PC-9 (cell line): ENCODE measurements at regions not wholly inside any gene's neighbourhood (a gene's known extent, or its start where the extent isn't known, plus 50 kb on each side); places are given as distances from the start of the nearest gene placed in this dataset.

Experiments
- BruUV-seq: library from RNA; stranded (reverse); fragments of 400-500 nt; replicated peaks from 2 replicates; lab custom pipeline; 2021; lab: Mats Ljungman, UMichigan
- CTCF ChIA-PET: fragments of 300-600 bp; sonication (Branson Sonifier 250); formaldehyde crosslinking; loops from one replicate; lab custom pipeline; 2022; ENCODE audit warnings: antibody characterized with exemption; lab: Charles Lee
- POLR2A ChIA-PET: fragments of 300-600 bp; sonication (Branson Sonifier 250); formaldehyde crosslinking; loops from one replicate; lab custom pipeline; 2022; ENCODE audit warnings: antibody characterized with exemption; ENCODE audit not compliant: unreplicated experiment; lab: Charles Lee
- DNase-seq, 2 experiments: peaks; one replicate each; pipeline versions ENCODE4 v3.0.0 to v3.0.0-alpha.2; 2015 to 2022; ENCODE audit warnings: mixed read lengths in 1 of 2
- H2AFZ ChIP-seq: fragments of 200-600 bp; sonication (generic); 2 replicates; pipeline ENCODE4 v1.8.1; 2017; ENCODE audit warnings: antibody characterized with exemption
- H3F3A ChIP-seq: fragments of 200-600 bp; sonication (generic); 2 replicates; pipeline ENCODE4 v1.8.1; 2017; ENCODE audit warnings: antibody characterized with exemption, mild to moderate bottlenecking, low read depth; ENCODE audit not compliant: insufficient read depth
- H3K27ac ChIP-seq: fragments of 200-600 bp; sonication (generic); 2 replicates; pipeline ENCODE4 v1.6.1; 2016; ENCODE audit warnings: mixed run types
- H3K27me3 ChIP-seq: fragments of 200-600 bp; sonication (generic); 2 replicates; pipeline ENCODE4 v1.6.1; 2016; ENCODE audit warnings: low read depth, mixed run types; ENCODE audit not compliant: insufficient read depth
- H3K36me3 ChIP-seq: fragments of 200-600 bp; sonication (generic); 2 replicates; pipeline ENCODE4 v1.6.1; 2016; ENCODE audit warnings: low read depth, mixed run types
- H3K4me1 ChIP-seq: fragments of 200-600 bp; sonication (generic); replicated peaks from 2 replicates; pipeline ENCODE4 v1.6.1; 2016; ENCODE audit warnings: mixed run types; ENCODE audit not compliant: insufficient read depth
- H3K4me2 ChIP-seq: fragments of 200-600 bp; sonication (generic); 2 replicates; pipeline ENCODE4 v1.6.1; 2017; ENCODE audit warnings: mixed run types
- H3K4me3 ChIP-seq: fragments of 200-600 bp; sonication (generic); 2 replicates; pipeline ENCODE4 v1.6.1; 2016; ENCODE audit warnings: mixed run types
- H3K79me2 ChIP-seq: fragments of 200-600 bp; sonication (generic); 2 replicates; pipeline ENCODE4 v1.6.1; 2017; ENCODE audit warnings: low read depth, mixed run types
- H3K9me2 ChIP-seq: fragments of 200-600 bp; sonication (generic); 2 replicates; pipeline ENCODE4 v1.8.1; 2017; ENCODE audit warnings: mild to moderate bottlenecking; ENCODE audit not compliant: insufficient read depth
- H3K9me3 ChIP-seq: fragments of 200-600 bp; sonication (generic); 2 replicates; pipeline ENCODE4 v1.8.1; 2016; ENCODE audit warnings: low read depth; ENCODE audit not compliant: insufficient read depth
- H4K20me1 ChIP-seq: fragments of 200-600 bp; sonication (generic); 2 replicates; pipeline ENCODE4 v1.8.1; 2017; ENCODE audit not compliant: insufficient read depth
- EZH2 ChIP-seq: fragments of 200-600 bp; sonication (generic); IDR thresholded peaks from 2 replicates; pipeline ENCODE4 v1.8.0; 2017; ENCODE audit warnings: antibody characterized with exemption, low read depth
- intact Hi-C: fragments of 100-400 bp; cut with micrococcal nuclease; formaldehyde crosslinking; loops from one replicate; pipeline ENCODE4 v1.10.0; 2022; ENCODE audit not compliant: unreplicated experiment
- TF ChIP-seq, protein P1 (sequence below): fragments of 200-600 bp; sonication (generic); conservative IDR thresholded peaks from 2 replicates; pipeline ENCODE4 v1.6.1; 2017; ENCODE audit warnings: mixed run types, antibody characterized with exemption, mild to moderate bottlenecking, moderate library complexity

DNA sequence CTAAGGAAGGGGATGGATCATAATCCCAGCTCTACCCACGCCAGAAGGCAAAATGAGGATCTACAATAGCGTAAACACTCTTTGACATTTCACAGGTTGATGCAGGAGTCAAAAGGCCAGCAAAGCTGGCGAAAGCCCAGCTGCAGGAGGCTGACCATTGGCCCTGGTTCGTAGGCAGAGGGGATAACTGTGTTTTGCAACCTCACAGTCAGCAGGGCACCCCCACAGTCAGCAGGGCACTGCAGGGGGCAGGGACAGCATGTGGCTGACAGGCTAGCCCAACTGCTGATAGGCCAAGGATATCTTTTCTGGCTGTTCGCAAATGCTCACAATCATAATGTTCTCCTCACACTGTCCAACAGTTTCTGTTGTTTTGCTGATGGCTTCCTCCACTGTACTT is 372.7 kb downstream of the BUD13 start:
- 0 out of 2 replicates have a peak, but pooled peaks cover 3% of the 10 kb centered on the region for H3K9me2 ChIP-seq
- H3K79me2 ChIP-seq, result no peaks in the 10 kb centered on the region
- H3K4me1 ChIP-seq, result no peaks in the 10 kb centered on the region
- no peak for TF ChIP-seq EZH2
- TF ChIP-seq, protein P1, sequence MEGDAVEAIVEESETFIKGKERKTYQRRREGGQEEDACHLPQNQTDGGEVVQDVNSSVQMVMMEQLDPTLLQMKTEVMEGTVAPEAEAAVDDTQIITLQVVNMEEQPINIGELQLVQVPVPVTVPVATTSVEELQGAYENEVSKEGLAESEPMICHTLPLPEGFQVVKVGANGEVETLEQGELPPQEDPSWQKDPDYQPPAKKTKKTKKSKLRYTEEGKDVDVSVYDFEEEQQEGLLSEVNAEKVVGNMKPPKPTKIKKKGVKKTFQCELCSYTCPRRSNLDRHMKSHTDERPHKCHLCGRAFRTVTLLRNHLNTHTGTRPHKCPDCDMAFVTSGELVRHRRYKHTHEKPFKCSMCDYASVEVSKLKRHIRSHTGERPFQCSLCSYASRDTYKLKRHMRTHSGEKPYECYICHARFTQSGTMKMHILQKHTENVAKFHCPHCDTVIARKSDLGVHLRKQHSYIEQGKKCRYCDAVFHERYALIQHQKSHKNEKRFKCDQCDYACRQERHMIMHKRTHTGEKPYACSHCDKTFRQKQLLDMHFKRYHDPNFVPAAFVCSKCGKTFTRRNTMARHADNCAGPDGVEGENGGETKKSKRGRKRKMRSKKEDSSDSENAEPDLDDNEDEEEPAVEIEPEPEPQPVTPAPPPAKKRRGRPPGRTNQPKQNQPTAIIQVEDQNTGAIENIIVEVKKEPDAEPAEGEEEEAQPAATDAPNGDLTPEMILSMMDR, result no peak
- BruUV-seq, result no TSS peak
- H4K20me1 ChIP-seq, result 0 out of 2 replicates have a peak, but pooled peaks cover 4% of the 10 kb centered on the region
- no peak overlapping the region for H3K4me3 ChIP-seq
- no peak overlapping the region for H3K4me2 ChIP-seq
- H3K36me3 ChIP-seq, result no peaks in the 10 kb centered on the region
- H2AFZ ChIP-seq, result no peak overlapping the region
- CTCF ChIA-PET, result no interaction called here
- H3F3A ChIP-seq, result no peaks in the 10 kb centered on the region
- intact Hi-C loops, result no loop called here
- DNase-seq, result no peak
- POLR2A ChIA-PET, result no interaction called here
- peaks cover 32% of the 10 kb centered on the region; the same call in 1 of the 2 replicates for H3K27me3 ChIP-seq
- no peaks in the 10 kb centered on the region for H3K9me3 ChIP-seq
- no peak overlapping the region for H3K27ac ChIP-seq

DNA sequence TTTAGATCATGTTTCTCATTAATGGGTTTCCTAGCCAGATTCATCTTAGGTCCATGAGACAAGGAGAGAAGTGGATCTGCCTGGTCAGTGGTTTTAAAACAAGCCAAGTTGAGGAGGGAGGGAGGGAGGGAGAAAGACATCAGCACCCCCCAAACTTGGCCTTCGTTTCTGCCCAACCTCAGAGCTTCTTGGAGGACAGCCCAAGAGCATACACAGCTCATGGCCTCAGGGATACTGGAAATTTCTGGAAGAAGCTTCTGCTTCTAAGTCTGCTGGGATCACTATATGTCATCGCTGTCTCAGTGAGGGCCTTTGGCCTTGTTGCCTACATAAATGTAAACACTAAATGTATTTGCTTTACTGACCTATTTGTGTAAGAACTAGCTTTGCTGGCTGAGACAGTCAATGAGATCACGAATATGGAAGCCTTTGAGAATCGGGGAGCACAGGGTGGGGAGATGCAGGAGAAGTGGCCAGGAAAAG is 375.1 kb downstream of the BUD13 start:
- Histone ChIP-seq H3K9me3 (no peaks in the 10 kb centered on the region), H4K20me1 (0 out of 2 replicates have a peak, but pooled peaks cover 4% of the 10 kb centered on the region), H3K36me3 (no peaks in the 10 kb centered on the region), H3K4me1 (no peaks in the 10 kb centered on the region), H3K27ac (no peak overlapping the region), H3K4me2 (no peak overlapping the region), H3K27me3 (peaks cover 18% of the 10 kb centered on the region; the same call in 1 of the 2 replicates), H3K4me3 (no peak overlapping the region), H3F3A (no peaks in the 10 kb centered on the region), H2AFZ (no peak overlapping the region), H3K9me2 (0 out of 2 replicates have a peak, but pooled peaks cover 3% of the 10 kb centered on the region), H3K79me2 (no peaks in the 10 kb centered on the region)
- ChIA-PET CTCF (interaction anchor here (0.6 kb wide), 1 partner anchor 46 kb away, joined by 3 read pairs; no protein-coding TSS in a partner anchor), POLR2A (no interaction called here)
- DNase-seq, result no peak
- TF ChIP-seq, protein P1, result no peak
- TF ChIP-seq EZH2, result no peak
- no TSS peak for BruUV-seq
- intact Hi-C loops, result no loop called here

DNA sequence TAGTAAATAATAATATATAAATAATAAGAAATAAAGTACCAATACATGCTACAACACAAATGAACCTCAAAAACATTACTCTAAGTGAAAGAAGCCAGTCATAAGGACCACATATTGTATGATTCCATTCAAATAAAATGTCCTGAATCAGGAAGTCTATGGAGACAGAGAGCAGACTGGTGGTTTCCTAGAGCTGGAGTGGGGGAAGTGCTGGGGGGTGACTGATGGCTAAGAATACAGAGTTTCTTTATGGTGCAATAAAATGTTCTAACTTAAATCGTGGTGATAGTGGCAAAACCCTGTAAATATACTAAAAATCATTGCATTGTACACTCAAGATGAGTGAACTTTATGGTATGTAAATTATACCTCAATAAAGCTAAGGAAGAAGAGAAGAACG is 376.5 kb downstream of the BUD13 start:
- no peaks in the 10 kb centered on the region for H3K79me2 ChIP-seq
- no peak overlapping the region for H2AFZ ChIP-seq
- 0 out of 2 replicates have a peak, but pooled peaks cover 3% of the 10 kb centered on the region for H3K9me2 ChIP-seq
- H4K20me1 ChIP-seq, result 0 out of 2 replicates have a peak, but pooled peaks cover 4% of the 10 kb centered on the region
- no peaks in the 10 kb centered on the region for H3K4me1 ChIP-seq
- H3K4me3 ChIP-seq, result no peak overlapping the region
- H3K9me3 ChIP-seq, result no peaks in the 10 kb centered on the region
- BruUV-seq, result no TSS peak
- no peak overlapping the region for H3K4me2 ChIP-seq
- peaks cover 22% of the 10 kb centered on the region; the same call in 1 of the 2 replicates for H3K27me3 ChIP-seq
- ChIA-PET POLR2A (no interaction called here), CTCF (no interaction called here)
- TF ChIP-seq EZH2, result no peak
- TF ChIP-seq, protein P1, result no peak
- no peaks in the 10 kb centered on the region for H3F3A ChIP-seq
- H3K27ac ChIP-seq, result no peak overlapping the region
- no peak for DNase-seq
- intact Hi-C loops, result no loop called here
- no peaks in the 10 kb centered on the region for H3K36me3 ChIP-seq
